ENCODE measurements at regions not wholly inside any gene's neighbourhood (a gene's known extent, or its start where the extent isn't known, plus 50 kb on each side); places are given as distances from the start of the nearest gene placed in this dataset.
"Not testable (repeated sequence)": the region's sequence is repeated elsewhere in the genome, so short reads cannot be mapped to it uniquely, and the experiment has no call there.

GRCh38 chr4:100906973-100907372 is 389.2 kb upstream of the EMCN start:
- DNase-seq (ENCODE audit: low spot score), result no peak

DNA sequence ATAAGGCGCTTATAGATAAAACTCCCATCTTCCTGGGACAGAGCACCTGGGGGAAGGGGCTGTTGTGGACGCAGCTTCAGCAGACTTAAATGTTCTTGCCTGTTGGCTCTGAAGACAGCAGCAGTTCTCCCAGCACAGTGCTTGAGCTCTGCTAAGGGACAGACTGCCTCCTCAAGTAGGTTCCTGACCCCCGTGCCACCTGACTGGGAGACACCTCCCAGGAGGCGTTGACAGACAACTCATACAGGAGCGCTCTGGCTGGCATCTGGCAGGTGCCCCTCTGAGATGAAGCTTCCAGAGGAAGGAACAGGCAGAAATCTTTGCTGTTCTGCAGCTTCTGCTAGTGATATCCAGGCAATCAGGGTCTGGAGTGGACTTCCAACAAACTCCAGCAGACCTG is 383.1 kb upstream of the EMCN start:
- DNase-seq (ENCODE audit: low spot score), result not testable (repeated sequence)

GRCh38 chr4:100900134-100900533 is 382.3 kb upstream of the EMCN start:
- no peak for DNase-seq (ENCODE audit: low spot score)

GRCh38 chr4:100898844-100899243 is 381.0 kb upstream of the EMCN start:
- DNase-seq (ENCODE audit: low spot score), result no peak

DNA sequence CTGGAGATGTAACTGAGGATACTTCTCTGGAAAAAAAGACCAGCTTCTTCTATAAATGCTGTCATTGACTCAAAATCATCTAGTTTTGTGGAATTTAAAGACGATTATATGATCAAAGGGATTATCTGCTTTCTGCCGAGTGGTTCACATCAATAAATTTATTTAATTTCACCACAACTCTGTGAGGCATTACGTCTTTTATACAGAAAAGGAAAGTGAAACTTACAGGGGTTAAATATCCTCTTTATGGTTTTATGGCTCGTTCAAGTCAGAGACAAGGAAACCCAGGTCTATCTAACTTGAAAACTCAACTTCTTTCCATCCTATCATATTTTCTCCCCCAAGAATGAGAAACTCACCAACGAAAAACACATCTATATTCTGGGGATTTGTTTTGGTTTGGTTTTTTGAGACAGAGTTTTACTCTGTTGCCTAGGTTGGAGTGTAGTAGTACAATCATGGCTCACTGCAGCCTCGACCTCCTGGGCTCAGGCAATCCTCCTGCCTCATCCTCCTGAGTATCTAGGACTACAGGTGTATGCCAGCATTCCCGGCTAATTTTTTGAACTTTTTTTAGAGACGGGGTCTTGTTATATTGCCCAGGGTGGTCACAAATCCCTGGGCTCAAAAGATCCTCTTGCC is 377.9 kb upstream of the EMCN start:
- peak; percentile 20 for DNase-seq (ENCODE audit: low spot score)

GRCh38 chr4:100894339-100894870 is 376.6 kb upstream of the EMCN start:
- DNase-seq (ENCODE audit: low spot score), result no peak

GRCh38 chr4:100891808-100892207 is 374.0 kb upstream of the EMCN start:
- no peak for DNase-seq (ENCODE audit: low spot score)

- no peak for DNase-seq (ENCODE audit: low spot score)
Observed at GRCh38 chr4:100889898-100890297, 372.1 kb upstream of the EMCN start.

- no peak for DNase-seq (ENCODE audit: low spot score)
Observed at GRCh38 chr4:100889401-100889800, 371.6 kb upstream of the EMCN start.

- DNase-seq (ENCODE audit: low spot score), result no peak
Observed at GRCh38 chr4:100882661-100883060, 364.8 kb upstream of the EMCN start.

- no peak for DNase-seq (ENCODE audit: low spot score)
Observed at GRCh38 chr4:100881283-100881682, 363.5 kb upstream of the EMCN start.

DNA sequence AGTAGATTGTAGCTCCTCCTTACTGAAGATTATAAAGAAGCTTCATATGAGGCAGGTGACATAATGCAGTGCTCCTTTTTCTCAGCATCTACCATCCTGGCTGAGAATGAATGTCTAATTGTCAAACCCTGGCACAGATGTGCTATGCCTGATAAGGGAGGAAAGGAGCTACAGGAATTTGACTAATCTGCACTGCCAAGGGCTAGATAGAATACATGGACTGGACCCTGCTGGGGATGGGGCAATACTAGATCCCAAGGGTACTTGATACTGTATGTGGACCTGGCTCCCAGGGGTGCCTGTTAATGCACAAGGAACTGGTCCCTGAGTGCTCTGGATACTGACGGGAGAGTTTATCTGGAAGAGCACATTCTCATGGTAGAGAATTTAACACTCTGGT is 362.2 kb upstream of the EMCN start:
- DNase-seq (ENCODE audit: low spot score), result no peak

GRCh38 chr4:100879471-100879870 is 361.6 kb upstream of the EMCN start:
- DNase-seq (ENCODE audit: low spot score), result no peak

- no peak for DNase-seq (ENCODE audit: low spot score)
Observed at GRCh38 chr4:100876546-100876945, 358.7 kb upstream of the EMCN start.

GRCh38 chr4:100875296-100876068 is 357.7 kb upstream of the EMCN start:
- DNase-seq (ENCODE audit: low spot score), result no peak

GRCh38 chr4:100872811-100873210 is 355.0 kb upstream of the EMCN start:
- DNase-seq (ENCODE audit: low spot score), result no peak

GRCh38 chr4:100870940-100871772 is 353.3 kb upstream of the EMCN start:
- no peak for DNase-seq (ENCODE audit: low spot score)

DNA sequence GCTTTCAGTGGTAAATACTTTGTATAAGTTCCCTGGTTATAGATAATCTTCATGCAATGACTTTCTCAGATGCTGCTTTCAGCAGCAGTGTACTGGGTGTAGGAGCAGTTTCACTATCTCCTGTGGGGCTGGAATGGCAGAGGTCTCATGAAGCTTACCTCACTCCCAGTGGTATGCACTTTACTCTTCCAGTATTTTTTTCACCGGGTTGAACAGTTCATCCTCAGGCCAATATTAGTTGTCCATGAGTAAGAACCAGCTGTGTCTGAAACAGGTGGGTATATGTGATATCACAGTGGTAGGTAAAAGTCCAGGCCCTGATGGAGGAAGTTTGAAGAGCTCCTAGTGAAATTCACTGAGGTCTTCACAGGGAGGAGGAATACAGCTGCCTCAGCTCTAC is 351.5 kb upstream of the EMCN start:
- DNase-seq (ENCODE audit: low spot score), result no peak

- DNase-seq (ENCODE audit: low spot score), result not testable (repeated sequence)
Observed at GRCh38 chr4:100868281-100868680, 350.5 kb upstream of the EMCN start.

- DNase-seq (ENCODE audit: low spot score), result no peak
Observed at GRCh38 chr4:100852326-100852725, 334.5 kb upstream of the EMCN start.

- no peak for DNase-seq (ENCODE audit: low spot score)
Observed at GRCh38 chr4:100849319-100849718, 331.5 kb upstream of the EMCN start.

GRCh38 chr4:100848841-100849240 is 331.0 kb upstream of the EMCN start:
- DNase-seq (ENCODE audit: low spot score), result no peak

- no peak for DNase-seq (ENCODE audit: low spot score)
Observed at GRCh38 chr4:100843910-100844309, 326.1 kb upstream of the EMCN start.

Data from GM03348 (cell line).